HCT116 (cell line): ENCODE measurements at regions not wholly inside any gene's neighbourhood (a gene's known extent, or its start where the extent isn't known, plus 50 kb on each side); places are given as distances from the start of the nearest gene placed in this dataset.

Source experiments
- ATAC-seq: fragments of 200-7000 bp; cut with Tn5 transposase; 2 replicates; pipeline ENCODE4 v1.9.1; 2020; ENCODE audit warnings: mild to moderate bottlenecking, moderate library complexity
- BruUV-seq: library from RNA; stranded (reverse); fragments of 400-500 nt; replicated peaks from 2 replicates; lab custom pipeline; 2021; lab: Mats Ljungman, UMichigan
- CTCF ChIA-PET: fragments of 300-600 bp; sonication (Branson Sonifier 250); formaldehyde crosslinking; loops from one replicate; lab custom pipeline; 2021; ENCODE audit warnings: antibody characterized with exemption; lab: Charles Lee
- POLR2A ChIA-PET: fragments of 300-600, 350-600 bp; sonication (Branson Sonifier 250); formaldehyde crosslinking; loops from one replicate; lab custom pipeline; 2021; ENCODE audit warnings: antibody characterized with exemption; lab: Charles Lee
- RAD21 ChIA-PET, 2 experiments: fragments of 300-600 bp; sonication (Branson Sonifier 250); formaldehyde crosslinking; loops; one replicate each; lab custom pipeline; 2023; ENCODE audit warnings: low total read pairs in 2 of 2; ENCODE audit not compliant: uncharacterized antibody in 2 of 2, unreplicated experiment in 2 of 2, low non-redundant PET in 1 of 2; lab: Charles Lee
- DNase-seq: peaks from one replicate; pipeline ENCODE4 v3.0.0-alpha.2; 2010; ENCODE audit warnings: low read depth, low spot score
- H2AFZ ChIP-seq: fragments of 200-600 bp; shearing (Covaris generic), sonication (generic); 2 replicates; pipeline ENCODE4 v1.6.1; 2017; ENCODE audit warnings: low read depth, mixed run types, mixed read lengths, antibody characterized with exemption, low read length; ENCODE audit not compliant: poor library complexity, severe bottlenecking
- H3K27ac ChIP-seq: 2 replicates; pipeline ENCODE4 v1.5.1; 2012; ENCODE audit warnings: low read depth, low read length
- H3K27me3 ChIP-seq: fragments of 200-600 bp; sonication (generic); 2 replicates; pipeline ENCODE4 v1.6.1; 2016; ENCODE audit warnings: mixed run types, low read length, mixed read lengths; ENCODE audit not compliant: insufficient read depth
- H3K36me3 ChIP-seq, 2 experiments: fragments of 200-500 bp in 1 of 2; fragments of 200-600 bp in 1 of 2; sonication (Bioruptor generic) in 1 of 2; sonication (generic) in 1 of 2; 2 replicates each; pipeline versions ENCODE4 v1.5.1 to v1.6.1; 2014 to 2016; ENCODE audit warnings: low read length in 2 of 2, inconsistent platforms in 1 of 2, mixed read lengths in 1 of 2, mixed run types in 1 of 2; ENCODE audit not compliant: insufficient read depth in 2 of 2, control insufficient read depth in 1 of 2
- H3K4me1 ChIP-seq, 2 experiments: fragments of 200-600 bp in 1 of 2; sonication (generic) in 1 of 2; 2 replicates each; pipeline versions ENCODE4 v1.5.1 to v1.6.1; 2012 to 2017; ENCODE audit warnings: low read length in 2 of 2, inconsistent platforms in 1 of 2, mild to moderate bottlenecking in 1 of 2, mixed read lengths in 1 of 2, mixed run types in 1 of 2, moderate library complexity in 1 of 2; ENCODE audit not compliant: insufficient read depth in 2 of 2, control insufficient read depth in 1 of 2
- H3K4me2 ChIP-seq: fragments of 200-600 bp; sonication (generic); 2 replicates; pipeline ENCODE4 v1.6.1; 2017; ENCODE audit warnings: mixed run types, low read length, mixed read lengths
- H3K4me3 ChIP-seq, 2 experiments: fragments of 200-600 bp in 1 of 2; sonication (generic) in 1 of 2; replicated peaks in 1 of 2; 2 replicates each; pipeline ENCODE4 v1.5.1; 2011 to 2016; ENCODE audit warnings: low read length in 2 of 2, control low read depth in 1 of 2, low read depth in 1 of 2, mild to moderate bottlenecking in 1 of 2, mixed read lengths in 1 of 2, mixed run types in 1 of 2
- H3K79me2 ChIP-seq: fragments of 200-600 bp; sonication (generic); 2 replicates; pipeline ENCODE4 v1.6.1; 2017; ENCODE audit warnings: mild to moderate bottlenecking, mixed run types, low read length, moderate library complexity, mixed read lengths; ENCODE audit not compliant: insufficient read depth
- H3K9ac ChIP-seq: fragments of 200-600 bp; sonication (generic); 2 replicates; pipeline ENCODE4 v1.6.1; 2016; ENCODE audit warnings: low read length, mixed read lengths
- H3K9me2 ChIP-seq: fragments of 200-600 bp; sonication (generic), shearing (Covaris generic); 2 replicates; pipeline ENCODE4 v1.6.1; 2017; ENCODE audit warnings: mixed run types, mild to moderate bottlenecking, moderate library complexity; ENCODE audit not compliant: insufficient read depth
- H3K9me3 ChIP-seq, 2 experiments: fragments of 200-500 bp in 1 of 2; fragments of 200-600 bp in 1 of 2; sonication (Bioruptor generic) in 1 of 2; sonication (generic) in 1 of 2; 2 replicates each; pipeline ENCODE4 v1.6.1; 2014 to 2017; ENCODE audit warnings: low read length in 2 of 2, mixed read lengths in 2 of 2, inconsistent platforms in 1 of 2, low read depth in 1 of 2, mild to moderate bottlenecking in 1 of 2, mixed run types in 1 of 2, moderate library complexity in 1 of 2; ENCODE audit not compliant: control insufficient read depth in 1 of 2, insufficient read depth in 1 of 2
- H4K20me1 ChIP-seq: fragments of 200-600 bp; sonication (generic), shearing (Covaris generic); 2 replicates; pipeline ENCODE4 v1.6.1; 2017; ENCODE audit warnings: mixed run types, mild to moderate bottlenecking, moderate library complexity; ENCODE audit not compliant: insufficient read depth
- EZH2 ChIP-seq: fragments of 200-600 bp; sonication (generic); IDR thresholded peaks from 2 replicates; pipeline ENCODE4 v1.6.1; 2017; ENCODE audit warnings: antibody characterized with exemption, mixed run types
- FOSL1 ChIP-seq: IDR thresholded peaks from 2 replicates; pipeline ENCODE4 v1.6.1; 2012; ENCODE audit warnings: low read depth
- JUND ChIP-seq: IDR thresholded peaks from 2 replicates; pipeline ENCODE4 v1.6.1; 2012
- SRF ChIP-seq: IDR thresholded peaks from 2 replicates; pipeline ENCODE4 v1.6.1; 2012; ENCODE audit warnings: low read depth
- intact Hi-C: fragments of 100-400 bp; cut with micrococcal nuclease; formaldehyde crosslinking; loops from 2 replicates; pipeline ENCODE4 v1.10.0; 2022
- TF ChIP-seq, protein P1 (sequence below): IDR thresholded peaks from 2 replicates; pipeline ENCODE4 v1.6.1; 2012; ENCODE audit warnings: low read depth
- TF ChIP-seq, protein P2 (sequence below): IDR thresholded peaks from 2 replicates; pipeline ENCODE4 v1.6.1; 2012
- TF ChIP-seq, protein P3 (sequence below): IDR thresholded peaks from 2 replicates; pipeline ENCODE4 v1.6.1; 2012

DNA sequence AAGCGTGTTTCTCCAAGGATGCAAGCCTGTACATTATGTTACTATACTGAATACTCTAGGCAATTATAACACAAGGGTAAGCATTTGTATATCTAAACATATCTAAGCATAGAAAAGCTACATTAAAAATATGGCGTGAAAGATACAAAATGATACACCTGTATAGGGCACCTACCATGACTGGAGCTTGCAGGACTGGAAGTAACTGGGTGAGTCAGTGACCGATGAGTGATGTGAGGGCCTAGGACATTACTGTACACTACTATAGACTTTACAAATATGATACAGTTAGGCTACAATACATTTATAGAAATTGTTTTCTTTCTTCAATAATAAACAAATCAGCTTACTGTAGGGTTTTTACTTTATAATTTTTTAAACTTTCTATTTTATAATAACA is 1127.2 kb upstream of the LRRN3 start:
- Histone ChIP-seq H3K79me2 (no peaks in the 10 kb centered on the region), H3K9me2 (no peaks in the 10 kb centered on the region), H3K27ac (no peak overlapping the region), H3K4me1 (peaks cover 0 to 6% of the 10 kb centered on the region in 2 experiments; a peak in 2 of 4 replicates), H3K36me3 (no peaks in the 10 kb centered on the region), H4K20me1 (no peaks in the 10 kb centered on the region), H3K27me3 (no peaks in the 10 kb centered on the region), H3K9me3 (no peaks in the 10 kb centered on the region), H3K4me2 (no peak overlapping the region), H3K4me3 (no peak overlapping the region), H3K9ac (no peak overlapping the region), H2AFZ (no peak overlapping the region)
- intact Hi-C loops: no loop called here
- TF ChIP-seq, protein P1, sequence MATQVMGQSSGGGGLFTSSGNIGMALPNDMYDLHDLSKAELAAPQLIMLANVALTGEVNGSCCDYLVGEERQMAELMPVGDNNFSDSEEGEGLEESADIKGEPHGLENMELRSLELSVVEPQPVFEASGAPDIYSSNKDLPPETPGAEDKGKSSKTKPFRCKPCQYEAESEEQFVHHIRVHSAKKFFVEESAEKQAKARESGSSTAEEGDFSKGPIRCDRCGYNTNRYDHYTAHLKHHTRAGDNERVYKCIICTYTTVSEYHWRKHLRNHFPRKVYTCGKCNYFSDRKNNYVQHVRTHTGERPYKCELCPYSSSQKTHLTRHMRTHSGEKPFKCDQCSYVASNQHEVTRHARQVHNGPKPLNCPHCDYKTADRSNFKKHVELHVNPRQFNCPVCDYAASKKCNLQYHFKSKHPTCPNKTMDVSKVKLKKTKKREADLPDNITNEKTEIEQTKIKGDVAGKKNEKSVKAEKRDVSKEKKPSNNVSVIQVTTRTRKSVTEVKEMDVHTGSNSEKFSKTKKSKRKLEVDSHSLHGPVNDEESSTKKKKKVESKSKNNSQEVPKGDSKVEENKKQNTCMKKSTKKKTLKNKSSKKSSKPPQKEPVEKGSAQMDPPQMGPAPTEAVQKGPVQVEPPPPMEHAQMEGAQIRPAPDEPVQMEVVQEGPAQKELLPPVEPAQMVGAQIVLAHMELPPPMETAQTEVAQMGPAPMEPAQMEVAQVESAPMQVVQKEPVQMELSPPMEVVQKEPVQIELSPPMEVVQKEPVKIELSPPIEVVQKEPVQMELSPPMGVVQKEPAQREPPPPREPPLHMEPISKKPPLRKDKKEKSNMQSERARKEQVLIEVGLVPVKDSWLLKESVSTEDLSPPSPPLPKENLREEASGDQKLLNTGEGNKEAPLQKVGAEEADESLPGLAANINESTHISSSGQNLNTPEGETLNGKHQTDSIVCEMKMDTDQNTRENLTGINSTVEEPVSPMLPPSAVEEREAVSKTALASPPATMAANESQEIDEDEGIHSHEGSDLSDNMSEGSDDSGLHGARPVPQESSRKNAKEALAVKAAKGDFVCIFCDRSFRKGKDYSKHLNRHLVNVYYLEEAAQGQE: no peak
- TF ChIP-seq JUND: no peak
- no peak for TF ChIP-seq FOSL1
- TF ChIP-seq, protein P2, sequence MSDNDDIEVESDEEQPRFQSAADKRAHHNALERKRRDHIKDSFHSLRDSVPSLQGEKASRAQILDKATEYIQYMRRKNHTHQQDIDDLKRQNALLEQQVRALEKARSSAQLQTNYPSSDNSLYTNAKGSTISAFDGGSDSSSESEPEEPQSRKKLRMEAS: no peak
- RAD21 ChIA-PET: no interaction called here
- ATAC-seq (no peak), DNase-seq (no peak)
- CTCF ChIA-PET: no interaction called here
- no TSS peak for BruUV-seq
- POLR2A ChIA-PET: no interaction called here

DNA sequence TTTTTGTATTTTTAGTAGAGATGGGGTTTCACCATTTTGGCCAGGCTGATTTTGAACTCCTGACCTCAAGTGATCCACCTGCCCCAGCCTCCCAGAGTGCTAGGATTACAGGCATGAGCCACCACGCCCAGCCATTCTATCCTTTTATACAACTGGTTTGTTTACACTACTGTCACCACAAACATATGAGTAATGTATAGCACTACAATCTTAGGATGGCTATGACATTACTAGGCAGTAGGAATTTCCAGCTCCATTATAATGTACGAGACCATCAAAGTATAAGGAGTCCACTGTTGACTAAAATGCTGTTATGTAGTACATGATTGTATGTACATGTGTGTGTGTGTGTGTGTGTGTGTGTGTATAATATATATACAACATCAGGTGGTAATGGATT is 1126.1 kb upstream of the LRRN3 start:
- Histone ChIP-seq H3K27ac (no peak overlapping the region), H3K4me3 (no peak overlapping the region), H3K9me2 (no peaks in the 10 kb centered on the region), H3K4me2 (peak overlapping the region; percentile 16; the same call in 1 of the 2 replicates), H3K4me1 (peaks cover 0 to 6% of the 10 kb centered on the region in 2 experiments; a peak in 2 of 4 replicates), H3K9me3 (no peaks in the 10 kb centered on the region), H3K27me3 (no peaks in the 10 kb centered on the region), H3K79me2 (no peaks in the 10 kb centered on the region), H2AFZ (no peak overlapping the region), H4K20me1 (no peaks in the 10 kb centered on the region), H3K36me3 (no peaks in the 10 kb centered on the region), H3K9ac (no peak overlapping the region)
- TF ChIP-seq EZH2: no peak
- TF ChIP-seq SRF: no peak
- TF ChIP-seq, protein P3, sequence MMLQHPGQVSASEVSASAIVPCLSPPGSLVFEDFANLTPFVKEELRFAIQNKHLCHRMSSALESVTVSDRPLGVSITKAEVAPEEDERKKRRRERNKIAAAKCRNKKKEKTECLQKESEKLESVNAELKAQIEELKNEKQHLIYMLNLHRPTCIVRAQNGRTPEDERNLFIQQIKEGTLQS: no peak
- RAD21 ChIA-PET: no interaction called here
- CTCF ChIA-PET: no interaction called here
- POLR2A ChIA-PET: no interaction called here
- no TSS peak for BruUV-seq
- DNase-seq: no peak
- no peak for ATAC-seq
- intact Hi-C loops: no loop called here
